Prostate gland (tissue), 2 donors: ENCODE measurements at regions not wholly inside any gene's neighbourhood (a gene's known extent, or its start where the extent isn't known, plus 50 kb on each side); places are given as distances from the start of the nearest gene placed in this dataset.

Source experiments
- DNase-seq: peaks from one replicate; pipeline ENCODE4 v3.0.0-alpha.2; 2019; ENCODE audit warnings: low spot score
- H3K27ac ChIP-seq, 2 donors: fragments of 200-600 bp; sonication (generic); 2 replicates each; pipeline ENCODE4 v1.5.1; 2017 to 2019
- H3K27me3 ChIP-seq: fragments of 200-600 bp; sonication (generic); replicated peaks from 2 replicates; pipeline ENCODE4 v1.5.1; 2019; ENCODE audit not compliant: insufficient read depth
- H3K36me3 ChIP-seq, 2 donors: fragments of 200-600 bp; sonication (generic); 1 replicate in 1 of 2; 2 replicates in 1 of 2; pipeline versions ENCODE4 v1.5.1 to v1.8.1; 2017 to 2019
- H3K4me1 ChIP-seq: fragments of 200-600 bp; sonication (generic); replicated peaks from 2 replicates; pipeline ENCODE4 v1.5.1; 2019
- H3K4me3 ChIP-seq, 2 donors: fragments of 200-600 bp; sonication (generic); 2 replicates each; pipeline ENCODE4 v1.5.1; 2017 to 2019
- H3K9me3 ChIP-seq: fragments of 200-600 bp; sonication (generic); 2 replicates; pipeline ENCODE4 v1.5.1; 2017
- CTCF ChIP-seq, 4 experiments: fragments of 200-600 bp in 2 of 4; fragments of 450-650 bp in 2 of 4; sonication (generic) in 2 of 4; IDR thresholded peaks; 1 replicate in 3 of 4; 2 replicates in 1 of 4; pipeline ENCODE4 v1.5.1; 2016 to 2019; ENCODE audit warnings: antibody characterized with exemption in 4 of 4, mild to moderate bottlenecking in 2 of 4, moderate library complexity in 2 of 4
- POLR2A ChIP-seq: fragments of 450-650 bp; IDR thresholded peaks from one replicate; pipeline ENCODE4 v1.6.1; 2016; ENCODE audit warnings: antibody characterized with exemption, mild to moderate bottlenecking
- POLR2AphosphoS5 ChIP-seq: sonication (generic); formaldehyde crosslinking; IDR thresholded peaks from one replicate; pipeline ENCODE4 v1.6.1; 2017; ENCODE audit warnings: antibody characterized with exemption
- WGBS: methylation state at CpG from one replicate; pipeline ENCODE4 v1.1.5; 2018; 5-methylcytosine and 5-hydroxymethylcytosine counted together
- intact Hi-C: fragments of 100-400 bp; cut with DNase I; formaldehyde crosslinking; loops from one replicate; pipeline ENCODE4 v1.14.2; 2022

- DNase-seq: no peak
- Histone ChIP-seq H3K9me3 (no peaks in the 10 kb centered on the region), H3K4me1 (no peaks in the 10 kb centered on the region), H3K27ac (no peak overlapping the region), H3K27me3 (no peaks in the 10 kb centered on the region), H3K36me3 (no peaks in the 10 kb centered on the region), H3K4me3 (no peak overlapping the region)
- 95% methylated on average over 4 of the region's 4 CpGs for WGBS
- no peak for TF ChIP-seq POLR2AphosphoS5
- TF ChIP-seq POLR2A: no peak
- no peak for TF ChIP-seq CTCF (IDR thresholded peaks at IDR 0.05)
- intact Hi-C loops: no loop called here
Observed at GRCh38 chr11:91828901-91829300, 395.7 kb upstream of the FAT3 start.

GRCh38 chr11:91825777-91826176 lies 398.8 kb upstream of the FAT3 start:
- no peak for DNase-seq
- WGBS: 37% methylated on average over 2 of the region's 2 CpGs
- intact Hi-C loops: no loop called here

GRCh38 chr11:91823252-91823830 lies 401.3 kb upstream of the FAT3 start:
- H3K9me3 ChIP-seq: no peaks in the 10 kb centered on the region
- no peak overlapping the region for H3K27ac ChIP-seq
- 77% methylated on average over 1 of the region's 1 CpG for WGBS
- TF ChIP-seq POLR2AphosphoS5: no peak
- TF ChIP-seq CTCF (IDR thresholded peaks at IDR 0.05): no peak
- TF ChIP-seq POLR2A: no peak
- no peak overlapping the region for H3K4me3 ChIP-seq
- H3K36me3 ChIP-seq: no peaks in the 10 kb centered on the region
- H3K27me3 ChIP-seq: no peaks in the 10 kb centered on the region
- DNase-seq: no peak
- no peaks in the 10 kb centered on the region for H3K4me1 ChIP-seq
- intact Hi-C loops: no loop called here

More at GRCh38 chr11:91825777-91826176, 398.8 kb upstream of the FAT3 start:
- Histone ChIP-seq H3K4me3 (no peak overlapping the region), H3K27ac (no peak overlapping the region), H3K4me1 (no peaks in the 10 kb centered on the region), H3K9me3 (no peaks in the 10 kb centered on the region), H3K27me3 (no peaks in the 10 kb centered on the region), H3K36me3 (no peaks in the 10 kb centered on the region)
- TF ChIP-seq POLR2AphosphoS5 (no peak), POLR2A (no peak), CTCF (IDR thresholded peaks at IDR 0.05) (no peak)

GRCh38 chr11:91822805-91823204 lies 401.8 kb upstream of the FAT3 start:
- Histone ChIP-seq H3K4me1 (no peaks in the 10 kb centered on the region), H3K36me3 (no peaks in the 10 kb centered on the region), H3K9me3 (no peaks in the 10 kb centered on the region), H3K27ac (no peak overlapping the region), H3K4me3 (no peak overlapping the region), H3K27me3 (no peaks in the 10 kb centered on the region)
- intact Hi-C loops: no loop called here
- TF ChIP-seq CTCF (IDR thresholded peaks at IDR 0.05): no peak
- no peak for TF ChIP-seq POLR2AphosphoS5
- no peak for TF ChIP-seq POLR2A
- DNase-seq: no peak
- WGBS: 87% methylated on average over 8 of the region's 8 CpGs

GRCh38 chr11:91820709-91821108 lies 403.9 kb upstream of the FAT3 start:
- WGBS: 98% methylated on average over 3 of the region's 3 CpGs

More at GRCh38 chr11:91820709-91821108, 403.9 kb upstream of the FAT3 start:
- DNase-seq: no peak
- no peaks in the 10 kb centered on the region for H3K36me3 ChIP-seq
- intact Hi-C loops: no loop called here
- H3K27ac ChIP-seq: no peak overlapping the region
- H3K27me3 ChIP-seq: no peaks in the 10 kb centered on the region
- H3K4me3 ChIP-seq: no peak overlapping the region
- no peaks in the 10 kb centered on the region for H3K9me3 ChIP-seq
- TF ChIP-seq POLR2A: no peak
- no peak for TF ChIP-seq CTCF (IDR thresholded peaks at IDR 0.05)
- no peak for TF ChIP-seq POLR2AphosphoS5
- no peaks in the 10 kb centered on the region for H3K4me1 ChIP-seq
